Spleen (tissue), 7 donors: ENCODE measurements at regions not wholly inside any gene's neighbourhood (a gene's known extent, or its start where the extent isn't known, plus 50 kb on each side); places are given as distances from the start of the nearest gene placed in this dataset.

Experiments
- POLR2A ChIP-seq, 3 donors: fragments of 450-650 bp; IDR thresholded peaks; one replicate each; pipeline ENCODE4 v1.5.1; 2017; ENCODE audit warnings: antibody characterized with exemption in 3 of 3, mild to moderate bottlenecking in 1 of 3
- POLR2AphosphoS5 ChIP-seq, 3 donors: sonication (generic); formaldehyde crosslinking; IDR thresholded peaks; one replicate each; pipeline ENCODE4 v1.5.1; 2017; ENCODE audit warnings: antibody characterized with exemption in 3 of 3
- TF ChIP-seq, protein P1 (sequence below), 11 experiments: fragments of 200-600 bp in 7 of 11; fragments of 450-650 bp in 4 of 11; sonication (generic) in 4 of 11; IDR thresholded peaks in 8 of 11; conservative IDR thresholded peaks in 3 of 11; 1 replicate in 7 of 11; 2 replicates in 4 of 11; pipeline versions ENCODE4 v1.4.0 to v1.8.0; 2016 to 2021; ENCODE audit warnings: antibody characterized with exemption in 11 of 11, inconsistent platforms in 4 of 11, mild to moderate bottlenecking in 1 of 11
- donor health status: DM: no; HTN: no; CAD: no; lungs with moderate emphysema.
- donor health status: DM: no; HTN: no; CAD: no.
- donor health status: DM: no; HTN: no; CAD: no.

DNA sequence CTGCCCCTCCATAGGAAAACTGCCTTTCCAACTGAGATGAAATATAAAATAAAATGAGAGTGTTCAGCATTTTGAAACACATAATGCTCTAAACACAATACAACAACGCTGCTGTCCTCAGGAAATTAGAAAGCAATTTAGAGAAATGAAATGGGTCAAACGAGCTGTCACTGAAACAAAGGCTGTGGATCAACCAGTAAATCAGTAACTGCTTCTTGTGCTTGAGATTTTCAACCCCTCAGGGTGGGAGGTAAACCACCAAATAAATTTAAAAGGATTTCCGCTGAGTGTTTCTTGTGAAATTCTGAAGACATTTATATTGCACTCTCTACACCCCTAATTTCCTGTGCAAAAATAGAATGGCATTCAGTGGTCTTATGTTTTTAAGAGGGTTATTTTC, 657.1 kb upstream of the SEL1L start:
- TF ChIP-seq, protein P1, sequence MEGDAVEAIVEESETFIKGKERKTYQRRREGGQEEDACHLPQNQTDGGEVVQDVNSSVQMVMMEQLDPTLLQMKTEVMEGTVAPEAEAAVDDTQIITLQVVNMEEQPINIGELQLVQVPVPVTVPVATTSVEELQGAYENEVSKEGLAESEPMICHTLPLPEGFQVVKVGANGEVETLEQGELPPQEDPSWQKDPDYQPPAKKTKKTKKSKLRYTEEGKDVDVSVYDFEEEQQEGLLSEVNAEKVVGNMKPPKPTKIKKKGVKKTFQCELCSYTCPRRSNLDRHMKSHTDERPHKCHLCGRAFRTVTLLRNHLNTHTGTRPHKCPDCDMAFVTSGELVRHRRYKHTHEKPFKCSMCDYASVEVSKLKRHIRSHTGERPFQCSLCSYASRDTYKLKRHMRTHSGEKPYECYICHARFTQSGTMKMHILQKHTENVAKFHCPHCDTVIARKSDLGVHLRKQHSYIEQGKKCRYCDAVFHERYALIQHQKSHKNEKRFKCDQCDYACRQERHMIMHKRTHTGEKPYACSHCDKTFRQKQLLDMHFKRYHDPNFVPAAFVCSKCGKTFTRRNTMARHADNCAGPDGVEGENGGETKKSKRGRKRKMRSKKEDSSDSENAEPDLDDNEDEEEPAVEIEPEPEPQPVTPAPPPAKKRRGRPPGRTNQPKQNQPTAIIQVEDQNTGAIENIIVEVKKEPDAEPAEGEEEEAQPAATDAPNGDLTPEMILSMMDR (IDR thresholded peaks at IDR 0.05 in 8 of 11, conservative IDR thresholded peaks at IDR 0.05 in 3 of 11): no peak
- TF ChIP-seq POLR2AphosphoS5 (IDR thresholded peaks at IDR 0.05) (no peak), POLR2A (IDR thresholded peaks at IDR 0.05) (no peak)
